ENCODE measurements at regions not wholly inside any gene's neighbourhood (a gene's known extent, or its start where the extent isn't known, plus 50 kb on each side); places are given as distances from the start of the nearest gene placed in this dataset.

- TF ChIP-seq CTCF (IDR thresholded peaks at IDR 0.05) (no peak), POLR2A (IDR thresholded peaks at IDR 0.05) (no peak)
Measured at GRCh38 chr4:148881860-148882643, 439.8 kb upstream of the NR3C2 start.
